MCF 10A (cell line): ENCODE measurements at regions not wholly inside any gene's neighbourhood (a gene's known extent, or its start where the extent isn't known, plus 50 kb on each side); places are given as distances from the start of the nearest gene placed in this dataset.

ENCODE experiments used
- BruUV-seq: library from RNA; stranded (reverse); fragments of 400-500 nt; replicated peaks from 2 replicates; lab custom pipeline; 2021; lab: Mats Ljungman, UMichigan
- CTCF ChIA-PET: fragments of 300-600 bp; sonication (Branson Sonifier 250); formaldehyde crosslinking; extraction: SDS; loops from one replicate; lab custom pipeline; 2021; ENCODE audit warnings: antibody characterized with exemption, inconsistent platforms; lab: Yijun Ruan, JAX
- POLR2A ChIA-PET: fragments of 300-600, 350-650 bp; sonication (Branson Sonifier 250); formaldehyde crosslinking; extraction: SDS; loops from one replicate; lab custom pipeline; 2020; ENCODE audit warnings: antibody characterized with exemption, inconsistent platforms; lab: Yijun Ruan, JAX
- DNase-seq: peaks from one replicate; pipeline ENCODE4 v3.0.0-alpha.2; 2018; ENCODE audit not compliant: unreplicated experiment
- H3K27ac Mint-ChIP-seq: one replicate; pipeline ENCODE4 v1.8.0; 2022; ENCODE audit warnings: mild to moderate bottlenecking, low read depth, mixed read lengths; ENCODE audit not compliant: unreplicated experiment
- H3K27me3 Mint-ChIP-seq: one replicate; pipeline ENCODE4 v1.8.0; 2022; ENCODE audit warnings: mixed read lengths; ENCODE audit not compliant: insufficient read depth, unreplicated experiment
- H3K36me3 Mint-ChIP-seq: one replicate; pipeline ENCODE4 v1.8.0; 2022; ENCODE audit warnings: mild to moderate bottlenecking, moderate library complexity, mixed read lengths; ENCODE audit not compliant: insufficient read depth, unreplicated experiment
- H3K4me1 Mint-ChIP-seq: one replicate; pipeline ENCODE4 v1.8.0; 2022; ENCODE audit warnings: mixed read lengths; ENCODE audit not compliant: insufficient read depth, unreplicated experiment
- H3K4me3 Mint-ChIP-seq: one replicate; pipeline ENCODE4 v1.8.0; 2022; ENCODE audit warnings: mild to moderate bottlenecking, moderate library complexity, mixed read lengths; ENCODE audit not compliant: unreplicated experiment
- H3K9me3 Mint-ChIP-seq: one replicate; pipeline ENCODE4 v1.8.0; 2022; ENCODE audit warnings: mixed read lengths; ENCODE audit not compliant: unreplicated experiment
- intact Hi-C: fragments of 100-400 bp; cut with micrococcal nuclease; formaldehyde crosslinking; loops from 2 replicates; pipeline ENCODE4 v1.14.1; 2022
- TF ChIP-seq, protein P1 (sequence below): fragments of 200-600 bp; IDR thresholded peaks from one replicate; pipeline ENCODE4 v1.8.0; 2022; ENCODE audit warnings: antibody characterized with exemption, mild to moderate bottlenecking; ENCODE audit not compliant: unreplicated experiment

DNA sequence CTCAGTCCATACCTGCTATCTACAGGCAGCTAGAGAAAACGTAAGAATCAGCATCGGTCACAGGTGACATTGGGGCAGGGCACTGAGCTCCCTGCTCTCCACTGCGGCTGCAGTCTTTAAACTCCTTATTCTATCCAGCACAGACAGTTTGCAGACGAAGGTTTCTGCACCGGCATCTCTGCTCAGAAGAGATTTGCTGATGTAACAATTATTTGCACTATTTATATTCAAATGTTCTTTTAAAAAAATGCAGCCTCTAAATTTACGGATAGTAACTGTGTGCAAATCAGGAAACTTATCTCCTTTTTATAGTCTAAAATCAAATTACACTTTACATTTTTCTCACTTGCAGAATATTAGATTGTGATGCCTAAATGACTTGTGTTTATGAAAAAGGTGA, 671.0 kb downstream of the VRK1 start:
- intact Hi-C loops = no loop called here
- no peak overlapping the region for H3K27ac Mint-ChIP-seq
- DNase-seq = no peak
- BruUV-seq = no TSS peak
- no peak overlapping the region for H3K4me3 Mint-ChIP-seq
- no peaks in the 10 kb centered on the region for H3K36me3 Mint-ChIP-seq
- ChIA-PET CTCF (no interaction called here), POLR2A (no interaction called here)
- no peaks in the 10 kb centered on the region for H3K4me1 Mint-ChIP-seq
- H3K27me3 Mint-ChIP-seq = peaks cover 43% of the 10 kb centered on the region
- peaks cover 7% of the 10 kb centered on the region for H3K9me3 Mint-ChIP-seq
- TF ChIP-seq, protein P1, sequence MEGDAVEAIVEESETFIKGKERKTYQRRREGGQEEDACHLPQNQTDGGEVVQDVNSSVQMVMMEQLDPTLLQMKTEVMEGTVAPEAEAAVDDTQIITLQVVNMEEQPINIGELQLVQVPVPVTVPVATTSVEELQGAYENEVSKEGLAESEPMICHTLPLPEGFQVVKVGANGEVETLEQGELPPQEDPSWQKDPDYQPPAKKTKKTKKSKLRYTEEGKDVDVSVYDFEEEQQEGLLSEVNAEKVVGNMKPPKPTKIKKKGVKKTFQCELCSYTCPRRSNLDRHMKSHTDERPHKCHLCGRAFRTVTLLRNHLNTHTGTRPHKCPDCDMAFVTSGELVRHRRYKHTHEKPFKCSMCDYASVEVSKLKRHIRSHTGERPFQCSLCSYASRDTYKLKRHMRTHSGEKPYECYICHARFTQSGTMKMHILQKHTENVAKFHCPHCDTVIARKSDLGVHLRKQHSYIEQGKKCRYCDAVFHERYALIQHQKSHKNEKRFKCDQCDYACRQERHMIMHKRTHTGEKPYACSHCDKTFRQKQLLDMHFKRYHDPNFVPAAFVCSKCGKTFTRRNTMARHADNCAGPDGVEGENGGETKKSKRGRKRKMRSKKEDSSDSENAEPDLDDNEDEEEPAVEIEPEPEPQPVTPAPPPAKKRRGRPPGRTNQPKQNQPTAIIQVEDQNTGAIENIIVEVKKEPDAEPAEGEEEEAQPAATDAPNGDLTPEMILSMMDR = no peak

DNA sequence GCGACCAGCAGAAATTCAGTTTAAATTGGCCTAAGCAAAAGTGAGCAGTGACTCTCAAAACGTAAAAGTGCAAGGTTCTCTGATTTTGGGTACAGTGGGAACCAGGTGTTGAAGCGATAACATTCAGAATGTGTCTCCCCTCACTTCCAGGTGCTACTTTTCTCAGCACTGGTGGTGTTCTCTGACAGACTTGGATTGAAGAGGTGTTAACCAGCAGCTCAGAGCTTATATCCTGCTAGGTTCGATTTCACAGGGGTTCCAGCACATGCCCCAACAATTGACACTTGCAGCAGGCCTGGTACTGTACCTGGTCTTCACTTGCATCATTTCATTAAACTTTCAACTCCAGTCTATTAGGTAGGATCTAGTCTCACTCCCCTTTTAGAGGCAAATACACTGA, 680.2 kb downstream of the VRK1 start:
- no peak overlapping the region for H3K4me3 Mint-ChIP-seq
- no TSS peak for BruUV-seq
- ChIA-PET CTCF (no interaction called here), POLR2A (no interaction called here)
- H3K27ac Mint-ChIP-seq = no peak overlapping the region
- TF ChIP-seq, protein P1 = no peak
- intact Hi-C loops = no loop called here
- no peaks in the 10 kb centered on the region for H3K4me1 Mint-ChIP-seq
- no peaks in the 10 kb centered on the region for H3K9me3 Mint-ChIP-seq
- H3K36me3 Mint-ChIP-seq = no peaks in the 10 kb centered on the region
- H3K27me3 Mint-ChIP-seq = peaks cover 39% of the 10 kb centered on the region
- DNase-seq = no peak

GRCh38 chr14:97485201-97485600, 688.0 kb downstream of the VRK1 start:
- DNase-seq = no peak
- no peaks in the 10 kb centered on the region for H3K27me3 Mint-ChIP-seq
- POLR2A ChIA-PET = no interaction called here
- H3K36me3 Mint-ChIP-seq = no peaks in the 10 kb centered on the region
- no peaks in the 10 kb centered on the region for H3K9me3 Mint-ChIP-seq
- no peak overlapping the region for H3K4me3 Mint-ChIP-seq
- TF ChIP-seq, protein P1 = no peak
- intact Hi-C loops = no loop called here
- no peak overlapping the region for H3K27ac Mint-ChIP-seq
- BruUV-seq = no TSS peak
- H3K4me1 Mint-ChIP-seq = no peaks in the 10 kb centered on the region
- CTCF ChIA-PET = no interaction called here

- TF ChIP-seq, protein P1 = no peak
- POLR2A ChIA-PET = no interaction called here
- DNase-seq = no peak
- BruUV-seq = no TSS peak
- CTCF ChIA-PET = no interaction called here
- Mint-ChIP-seq H3K9me3 (no peaks in the 10 kb centered on the region), H3K27ac (no peak overlapping the region), H3K27me3 (no peaks in the 10 kb centered on the region), H3K4me3 (no peak overlapping the region), H3K4me1 (no peaks in the 10 kb centered on the region), H3K36me3 (no peaks in the 10 kb centered on the region)
- intact Hi-C loops = no loop called here
Measured at GRCh38 chr14:97486601-97487120, 689.5 kb downstream of the VRK1 start.
